ENCODE measurements at regions not wholly inside any gene's neighbourhood (a gene's known extent, or its start where the extent isn't known, plus 50 kb on each side); places are given as distances from the start of the nearest gene placed in this dataset.

- no peak for DNase-seq
Observed at GRCh38 chr6:14440940-14441781, 323.6 kb downstream of the CD83 start.

DNA sequence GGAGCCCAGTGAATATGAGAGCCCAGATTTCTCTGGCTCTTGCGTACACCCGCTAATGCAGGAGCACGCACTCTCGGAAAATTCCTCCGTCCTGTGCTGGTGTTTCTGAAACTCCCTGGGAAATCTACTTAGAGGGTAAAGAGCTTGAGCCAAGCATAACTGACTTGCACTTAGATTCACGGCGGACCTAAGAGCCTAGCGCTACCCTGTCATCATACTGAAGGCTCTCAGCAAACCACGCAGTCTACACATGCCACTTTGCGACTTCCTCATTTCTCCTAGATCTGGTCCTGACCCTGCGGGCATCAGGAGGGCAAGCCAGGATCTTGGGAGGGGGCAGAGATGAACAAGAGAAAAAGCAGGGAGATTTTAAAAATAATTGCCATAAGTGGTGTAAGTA, 324.7 kb downstream of the CD83 start:
- DNase-seq: no peak

DNA sequence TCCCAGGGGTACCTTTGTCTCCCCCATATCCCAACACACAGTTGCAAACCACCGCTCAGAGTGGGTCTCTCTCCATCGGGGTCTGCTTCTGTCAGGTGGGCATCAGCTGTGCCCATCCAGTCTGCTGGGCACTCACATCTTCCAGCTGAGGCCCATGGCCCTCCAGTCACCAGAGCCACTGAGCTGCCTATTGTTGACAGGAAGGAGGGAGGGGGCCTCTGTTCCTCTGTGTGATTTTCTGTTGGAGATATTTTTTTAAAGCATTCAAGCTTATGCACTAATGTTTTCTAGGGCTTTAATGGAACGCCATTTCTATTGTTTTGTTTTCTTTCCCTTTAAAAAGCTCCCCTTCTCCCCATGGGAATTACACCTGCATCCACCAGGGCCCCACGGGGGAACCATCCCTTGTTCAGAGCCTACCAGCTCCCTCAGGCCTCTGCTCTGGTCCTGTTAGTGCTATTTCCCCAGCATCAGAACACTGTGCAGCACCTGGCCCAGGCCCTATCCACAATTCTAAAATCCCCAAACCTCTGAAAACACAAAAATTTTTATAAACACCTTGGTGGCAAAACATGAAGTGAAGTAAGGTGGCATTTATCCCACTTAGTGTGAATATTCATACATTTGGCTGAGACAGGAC, 326.2 kb downstream of the CD83 start:
- DNase-seq: no peak

DNA sequence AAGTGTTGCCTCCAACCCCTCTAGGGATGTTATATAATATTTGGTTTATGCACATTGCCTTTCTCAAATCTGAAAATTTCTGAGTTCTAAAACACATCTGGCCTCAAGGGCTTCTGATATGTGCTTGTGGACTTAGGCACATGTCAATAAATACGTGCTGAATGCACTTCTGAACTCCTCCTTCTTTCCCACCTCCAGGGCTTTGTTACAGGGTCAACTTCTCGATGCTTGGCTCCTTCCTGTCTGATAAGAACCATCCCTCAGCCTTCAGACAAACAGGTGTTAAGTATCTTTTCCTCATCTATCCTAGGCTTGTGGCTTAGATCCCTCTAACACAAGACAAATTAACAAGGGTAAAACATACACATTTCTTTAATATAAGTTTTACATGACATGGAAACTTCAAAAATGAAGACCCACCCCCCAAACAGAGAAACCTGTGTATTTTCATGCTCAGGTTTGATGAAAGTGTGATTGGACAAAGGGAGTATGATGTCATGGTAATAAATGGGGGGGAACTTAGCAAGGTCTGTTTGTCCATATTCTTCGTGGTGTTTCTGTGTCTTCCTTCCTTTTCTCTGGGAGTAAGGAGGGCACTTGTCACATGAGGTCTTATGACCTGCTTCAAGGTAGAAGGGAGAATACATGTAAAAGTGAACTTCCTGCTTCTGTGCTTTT, 326.9 kb downstream of the CD83 start:
- no peak for DNase-seq

GRCh38 chr6:14447240-14447639, 329.7 kb downstream of the CD83 start:
- DNase-seq: no peak

- no peak for DNase-seq
Observed at GRCh38 chr6:14448246-14448645, 330.7 kb downstream of the CD83 start.

DNA sequence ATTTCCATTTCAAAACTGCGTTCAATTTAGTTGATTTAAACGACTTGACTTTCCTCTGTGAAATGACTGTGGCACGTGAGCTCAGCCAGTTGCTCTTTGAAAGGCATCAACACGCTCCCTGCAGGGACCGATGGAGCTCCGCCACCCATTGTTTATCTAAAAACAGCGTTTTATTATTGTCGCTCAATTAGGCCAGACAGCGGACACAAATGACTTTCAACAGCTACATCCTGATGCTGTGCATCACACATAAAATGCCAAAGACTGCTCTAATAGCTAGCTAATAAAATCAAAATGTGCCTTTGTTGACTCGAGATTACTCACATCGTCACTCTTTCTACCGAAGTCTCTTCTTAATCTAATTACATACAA, 332.5 kb downstream of the CD83 start:
- DNase-seq: no peak

DNA sequence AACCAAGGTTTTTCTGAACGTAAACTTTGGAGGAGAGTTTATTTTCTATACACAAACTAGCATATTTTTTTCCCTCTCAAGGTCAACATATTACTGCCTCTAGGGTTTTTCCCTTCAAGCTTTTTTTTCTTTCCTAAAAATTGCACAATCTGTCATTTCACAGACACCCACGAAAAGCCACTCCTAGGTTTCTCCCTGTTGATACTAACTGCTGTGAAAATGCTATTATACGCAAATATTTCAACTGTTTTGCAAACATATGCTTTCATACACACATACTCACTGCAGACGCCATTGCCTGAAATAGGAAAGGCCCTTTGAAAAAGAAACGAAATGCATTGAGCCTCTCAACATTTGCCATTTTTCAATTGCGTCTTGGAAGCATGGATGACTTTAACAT, 333.0 kb downstream of the CD83 start:
- no peak for DNase-seq

GRCh38 chr6:14451594-14452374, 334.2 kb downstream of the CD83 start:
- DNase-seq: no peak

- DNase-seq: peak; percentile 47
Observed at GRCh38 chr6:14452567-14453527, 335.3 kb downstream of the CD83 start.

GRCh38 chr6:14453712-14454472, 336.3 kb downstream of the CD83 start:
- no peak for DNase-seq

- DNase-seq: no peak
Observed at GRCh38 chr6:14454473-14454775, 336.9 kb downstream of the CD83 start.

- DNase-seq: no peak
Observed at GRCh38 chr6:14455427-14455826, 337.9 kb downstream of the CD83 start.

- no peak for DNase-seq
Observed at GRCh38 chr6:14455876-14456648, 338.5 kb downstream of the CD83 start.

DNA sequence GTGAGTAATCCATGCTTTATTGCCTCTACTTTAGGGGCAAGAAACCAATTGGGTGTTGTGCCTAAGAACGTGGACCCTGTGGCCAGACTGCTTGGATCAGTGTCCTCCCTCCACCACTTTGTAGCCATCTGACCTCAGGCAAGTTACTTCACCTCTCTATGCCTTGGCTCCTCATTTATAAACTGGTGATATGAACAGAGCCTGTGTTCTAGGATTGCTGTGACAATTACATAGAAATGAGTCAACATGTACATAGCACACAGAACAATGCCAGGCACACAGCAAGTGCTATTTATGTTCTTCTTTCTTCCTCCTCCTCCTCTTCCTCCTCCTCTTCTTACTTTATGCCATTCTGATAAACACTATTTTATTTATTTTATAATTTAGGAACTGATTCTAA, 339.4 kb downstream of the CD83 start:
- DNase-seq: no peak

- DNase-seq: no peak
Observed at GRCh38 chr6:14458669-14459266, 341.2 kb downstream of the CD83 start.

GRCh38 chr6:14459315-14459714, 341.7 kb downstream of the CD83 start:
- no peak for DNase-seq

GRCh38 chr6:14460556-14460955, 343.0 kb downstream of the CD83 start:
- DNase-seq: no peak

GRCh38 chr6:14462135-14462534, 344.6 kb downstream of the CD83 start:
- no peak for DNase-seq

DNA sequence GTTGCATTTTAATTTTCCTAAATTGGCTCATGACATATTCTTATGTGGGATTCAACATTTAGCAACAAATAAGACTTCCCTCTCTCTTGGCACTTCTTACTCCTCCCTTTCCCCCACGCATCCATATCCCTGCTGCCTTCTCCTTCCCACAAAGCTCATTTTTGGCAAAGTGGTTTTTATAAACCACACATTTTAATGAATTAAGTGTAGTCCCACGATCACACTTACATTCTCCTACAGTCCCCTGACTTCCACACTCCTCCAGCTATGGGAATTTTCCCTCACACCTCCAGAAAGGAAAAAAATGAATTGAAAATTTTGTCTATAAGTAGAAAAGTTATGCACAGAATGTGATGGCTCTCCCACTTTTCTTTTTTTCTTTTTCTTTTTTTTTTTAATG, 345.0 kb downstream of the CD83 start:
- no peak for DNase-seq

All from CD4-positive, alpha-beta T cell treated with Interleukin-21 for 1 hour (primary cell).